ENCODE measurements at regions not wholly inside any gene's neighbourhood (a gene's known extent, or its start where the extent isn't known, plus 50 kb on each side); places are given as distances from the start of the nearest gene placed in this dataset.
A peak's percentile ranks its signal among the peaks of the same experiment; 100 is the strongest.

GRCh38 chr2:183244300-183244844 lies 120.1 kb downstream of the NUP35 start:
- H3K9me3 ChIP-seq (ENCODE audit: severe bottlenecking): no peaks in the 10 kb centered on the region
- DNase-seq (ENCODE audit: low spot score) (no peak), ATAC-seq (ENCODE audit: low read depth) (no peak)
- H3K27me3 ChIP-seq (ENCODE audit: insufficient read depth, poor library complexity, severe bottlenecking): no peaks in the 10 kb centered on the region
- H3K36me3 ChIP-seq (ENCODE audit: low read depth): no peaks in the 10 kb centered on the region
- peaks cover 9% of the 10 kb centered on the region for H3K4me1 ChIP-seq (ENCODE audit: insufficient read depth, poor library complexity, severe bottlenecking)
- no peak overlapping the region for H3K27ac ChIP-seq (ENCODE audit: poor library complexity, severe bottlenecking)
- TF ChIP-seq CTCF (IDR thresholded peaks at IDR 0.05; ENCODE audit: poor library complexity, severe bottlenecking): no peak
- H3K4me3 ChIP-seq (ENCODE audit: severe bottlenecking): no peak overlapping the region

- H3K27ac ChIP-seq (ENCODE audit: poor library complexity, severe bottlenecking): peak overlapping the region; percentile 26
- no peaks in the 10 kb centered on the region for H3K36me3 ChIP-seq (ENCODE audit: low read depth)
- no peaks in the 10 kb centered on the region for H3K9me3 ChIP-seq (ENCODE audit: severe bottlenecking)
- DNase-seq (ENCODE audit: low spot score) (no peak), ATAC-seq (ENCODE audit: low read depth) (peak; percentile 71)
- no peak overlapping the region for H3K4me3 ChIP-seq (ENCODE audit: severe bottlenecking)
- no peaks in the 10 kb centered on the region for H3K27me3 ChIP-seq (ENCODE audit: insufficient read depth, poor library complexity, severe bottlenecking)
- peaks cover 18% of the 10 kb centered on the region for H3K4me1 ChIP-seq (ENCODE audit: insufficient read depth, poor library complexity, severe bottlenecking)
- peak; percentile 70 for TF ChIP-seq CTCF (IDR thresholded peaks at IDR 0.05; ENCODE audit: poor library complexity, severe bottlenecking)
Measured at GRCh38 chr2:183248866-183249567, 124.8 kb downstream of the NUP35 start.

- Histone ChIP-seq H3K9me3 (ENCODE audit: severe bottlenecking) (no peaks in the 10 kb centered on the region), H3K27me3 (ENCODE audit: insufficient read depth, poor library complexity, severe bottlenecking) (no peaks in the 10 kb centered on the region), H3K27ac (ENCODE audit: poor library complexity, severe bottlenecking) (peak overlapping the region; percentile 26), H3K4me3 (ENCODE audit: severe bottlenecking) (no peak overlapping the region), H3K36me3 (ENCODE audit: low read depth) (no peaks in the 10 kb centered on the region), H3K4me1 (ENCODE audit: insufficient read depth, poor library complexity, severe bottlenecking) (peaks cover 16% of the 10 kb centered on the region)
- DNase-seq (ENCODE audit: low spot score) (no peak), ATAC-seq (ENCODE audit: low read depth) (peak; percentile 63)
- TF ChIP-seq CTCF (IDR thresholded peaks at IDR 0.05; ENCODE audit: poor library complexity, severe bottlenecking): no peak
Measured at GRCh38 chr2:183250061-183250460, 125.8 kb downstream of the NUP35 start.

GRCh38 chr2:183250472-183250871 lies 126.2 kb downstream of the NUP35 start:
- no peak for TF ChIP-seq CTCF (IDR thresholded peaks at IDR 0.05; ENCODE audit: poor library complexity, severe bottlenecking)
- H3K36me3 ChIP-seq (ENCODE audit: low read depth): no peaks in the 10 kb centered on the region
- H3K9me3 ChIP-seq (ENCODE audit: severe bottlenecking): no peaks in the 10 kb centered on the region
- H3K4me3 ChIP-seq (ENCODE audit: severe bottlenecking): no peak overlapping the region
- no peak for DNase-seq (ENCODE audit: low spot score)
- H3K27ac ChIP-seq (ENCODE audit: poor library complexity, severe bottlenecking): peak overlapping the region; percentile 26
- ATAC-seq (ENCODE audit: low read depth): no peak
- H3K27me3 ChIP-seq (ENCODE audit: insufficient read depth, poor library complexity, severe bottlenecking): no peaks in the 10 kb centered on the region
- H3K4me1 ChIP-seq (ENCODE audit: insufficient read depth, poor library complexity, severe bottlenecking): peaks cover 16% of the 10 kb centered on the region
